ENCODE measurements at regions not wholly inside any gene's neighbourhood (a gene's known extent, or its start where the extent isn't known, plus 50 kb on each side); places are given as distances from the start of the nearest gene placed in this dataset.
"Not testable (repeated sequence)": the region's sequence is repeated elsewhere in the genome, so short reads cannot be mapped to it uniquely, and the experiment has no call there.

DNA sequence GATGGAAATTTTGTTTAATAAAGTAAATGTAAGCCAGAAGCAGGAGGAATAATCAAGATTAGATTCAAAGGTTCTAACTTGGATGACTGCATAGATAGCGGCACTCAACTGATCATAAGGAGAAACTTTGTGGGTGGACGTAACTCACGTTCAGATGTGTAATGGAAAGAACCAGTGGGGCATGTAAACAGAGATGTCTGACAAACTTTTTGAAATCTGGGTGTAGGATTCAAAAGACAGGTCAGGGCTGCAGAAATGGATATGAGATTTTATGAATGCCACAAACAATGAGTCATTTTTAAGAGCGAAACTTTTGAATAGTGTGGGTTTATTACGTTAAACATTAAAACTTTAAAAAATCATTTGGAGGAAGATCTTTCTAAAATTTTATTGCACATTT is 375.6 kb downstream of the GBA3 start:
- no peak for DNase-seq

DNA sequence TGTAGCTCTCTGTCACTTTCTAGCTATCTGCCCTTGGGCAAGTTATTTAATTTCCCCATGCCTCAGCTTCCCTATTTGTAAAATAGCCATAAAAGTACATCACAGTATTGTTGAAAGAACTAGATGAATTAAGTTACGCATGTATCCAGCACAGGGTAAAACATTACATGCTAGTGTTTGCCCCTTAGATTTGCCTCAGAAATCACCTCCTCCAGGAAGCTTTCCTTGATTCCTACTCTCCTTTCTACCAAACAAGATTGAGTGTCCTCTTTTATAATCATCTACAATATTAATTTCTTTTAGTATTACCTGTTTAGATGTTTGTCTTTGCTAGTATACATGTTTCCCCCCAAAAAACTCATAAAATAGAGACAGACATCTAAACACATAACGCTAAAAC is 369.5 kb downstream of the GBA3 start:
- DNase-seq, result no peak

DNA sequence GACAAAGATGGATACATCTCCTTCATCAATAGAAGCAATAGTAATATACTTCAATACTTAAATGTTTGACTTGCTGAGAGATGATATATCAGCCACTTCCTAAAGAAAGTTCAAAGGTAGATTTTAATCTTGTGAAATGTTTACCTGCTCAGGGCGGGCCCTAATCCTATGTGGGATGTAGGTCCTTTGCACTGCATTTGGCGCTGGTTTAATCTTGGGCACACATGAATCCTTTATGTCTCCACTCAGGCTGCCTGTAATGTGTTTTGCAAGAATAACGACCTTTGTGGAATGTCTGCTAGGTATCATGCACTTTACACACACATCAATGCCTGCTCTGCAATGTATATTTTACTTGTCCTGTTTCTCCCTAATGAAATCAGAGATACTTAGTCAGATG is 368.7 kb downstream of the GBA3 start:
- no peak for DNase-seq

DNA sequence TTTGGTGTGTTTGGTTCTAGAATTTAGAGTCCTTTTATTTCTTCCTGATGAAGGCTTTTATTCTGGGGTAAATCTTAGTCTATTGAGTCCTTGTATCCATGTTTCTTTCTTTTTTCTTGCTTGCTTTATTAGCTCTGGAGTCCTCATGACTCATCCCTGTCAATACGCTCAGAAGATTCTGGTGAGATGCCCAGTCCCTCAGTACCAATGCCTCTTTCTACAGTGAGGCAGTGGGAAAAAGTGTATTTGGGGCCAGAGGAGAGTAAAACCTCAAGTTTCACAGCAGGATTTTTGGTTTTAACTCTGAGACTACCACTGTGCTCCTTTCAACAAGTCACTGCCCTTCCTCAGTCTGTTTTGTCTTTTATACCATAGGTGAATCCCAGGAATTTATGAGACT is 368.0 kb downstream of the GBA3 start:
- no peak for DNase-seq

DNA sequence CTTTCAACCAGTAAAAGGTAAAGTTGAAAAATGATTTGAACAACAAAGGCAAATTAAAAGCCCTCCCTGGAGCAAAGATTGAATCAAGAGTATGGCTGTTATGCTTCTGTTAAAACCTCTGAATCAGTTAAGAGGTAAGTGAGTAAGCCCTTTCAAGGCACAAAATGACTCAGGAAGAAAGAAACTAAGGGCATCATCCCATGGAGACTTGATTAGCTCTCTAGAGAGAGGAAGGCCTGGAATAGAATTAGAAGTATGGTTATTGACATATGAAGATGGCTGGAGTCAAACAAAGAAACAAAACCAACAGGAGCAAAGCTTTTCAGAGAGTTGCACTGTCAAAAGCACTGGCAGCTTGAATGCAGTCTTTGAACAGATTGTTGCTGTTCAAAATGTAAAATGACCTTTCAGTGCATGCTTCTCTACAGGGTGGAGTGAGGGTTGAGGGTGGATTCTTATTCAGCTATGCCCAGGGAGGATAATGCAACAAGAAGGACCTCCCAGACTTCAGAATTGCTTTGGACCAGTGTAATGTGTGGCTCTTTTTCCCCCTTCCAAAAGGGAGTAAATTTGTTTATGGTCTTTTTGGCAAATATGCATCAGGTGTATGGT is 365.5 kb downstream of the GBA3 start:
- DNase-seq, result no peak

GRCh38 chr4:23041501-23041900 is 348.8 kb downstream of the GBA3 start:
- no peak for DNase-seq

GRCh38 chr4:23040539-23040938 is 347.8 kb downstream of the GBA3 start:
- DNase-seq, result no peak

DNA sequence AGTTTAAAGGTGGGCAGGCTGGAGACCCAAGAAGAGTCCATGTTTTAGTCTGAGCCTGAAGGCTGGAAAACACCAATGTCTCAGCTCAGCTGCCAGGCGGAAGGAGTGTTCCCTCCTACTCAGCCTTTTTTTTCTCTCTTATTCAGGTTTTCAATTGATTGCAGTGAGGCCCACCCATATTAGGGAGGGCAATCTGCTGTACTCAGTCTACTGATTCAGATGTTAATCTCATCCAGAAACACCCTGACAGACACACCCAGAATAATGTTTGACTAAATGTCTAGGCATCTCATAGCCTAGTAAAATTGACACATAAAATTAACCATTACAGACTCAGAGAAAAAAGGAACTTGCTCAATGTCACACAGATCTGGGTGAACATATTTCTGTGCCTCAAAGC is 347.1 kb downstream of the GBA3 start:
- no peak for DNase-seq

- no peak for DNase-seq
Observed at GRCh38 chr4:23038626-23039491, 346.1 kb downstream of the GBA3 start.

DNA sequence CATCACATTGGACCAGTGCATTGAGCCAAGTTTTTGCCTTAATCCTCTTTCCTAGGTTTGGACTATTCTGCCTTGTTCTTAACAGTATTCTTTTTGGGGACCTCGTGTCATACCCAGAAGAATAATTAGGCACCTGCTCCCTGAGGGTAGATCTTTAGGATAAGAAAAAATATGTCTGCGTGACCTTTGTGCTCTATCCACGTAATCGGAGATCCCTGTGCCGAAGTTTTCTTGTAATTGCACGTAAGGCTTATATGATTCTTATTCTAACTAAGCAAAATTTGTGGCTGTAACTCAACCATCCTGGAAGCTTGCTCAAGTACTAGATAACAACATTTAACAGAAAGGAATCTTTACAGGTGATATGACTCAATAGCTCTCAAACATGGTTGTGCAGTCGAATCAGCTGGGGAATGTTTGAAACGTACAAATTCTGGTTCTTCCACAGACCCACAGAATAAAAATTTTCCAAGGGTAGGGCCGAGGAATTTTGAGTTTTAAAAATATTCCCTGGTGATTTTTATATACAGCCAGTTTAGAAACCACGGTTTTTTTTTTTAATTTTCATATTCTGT is 344.3 kb downstream of the GBA3 start:
- no peak for DNase-seq

DNA sequence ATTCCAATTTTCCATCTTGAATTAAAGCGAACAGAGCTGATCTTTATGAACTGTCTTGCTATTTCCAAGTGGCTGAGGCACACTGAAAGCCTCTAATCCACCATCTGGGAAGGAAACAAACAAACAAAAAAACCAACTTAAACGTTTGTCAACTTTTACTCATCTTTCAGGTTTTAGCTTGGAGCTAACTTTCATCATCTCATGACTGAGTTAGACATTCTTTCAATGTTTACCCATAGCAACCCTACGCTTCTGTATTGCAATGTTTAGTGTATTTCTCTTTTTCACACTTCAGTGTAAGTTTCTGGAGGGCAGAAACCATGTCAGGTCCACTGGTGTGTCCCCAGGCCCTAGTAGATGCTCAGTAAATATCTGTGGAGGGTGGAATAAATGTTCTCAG is 343.8 kb downstream of the GBA3 start:
- DNase-seq, result no peak

GRCh38 chr4:23035521-23036056 is 342.9 kb downstream of the GBA3 start:
- no peak for DNase-seq

GRCh38 chr4:23034731-23035130 is 342.0 kb downstream of the GBA3 start:
- DNase-seq, result no peak

DNA sequence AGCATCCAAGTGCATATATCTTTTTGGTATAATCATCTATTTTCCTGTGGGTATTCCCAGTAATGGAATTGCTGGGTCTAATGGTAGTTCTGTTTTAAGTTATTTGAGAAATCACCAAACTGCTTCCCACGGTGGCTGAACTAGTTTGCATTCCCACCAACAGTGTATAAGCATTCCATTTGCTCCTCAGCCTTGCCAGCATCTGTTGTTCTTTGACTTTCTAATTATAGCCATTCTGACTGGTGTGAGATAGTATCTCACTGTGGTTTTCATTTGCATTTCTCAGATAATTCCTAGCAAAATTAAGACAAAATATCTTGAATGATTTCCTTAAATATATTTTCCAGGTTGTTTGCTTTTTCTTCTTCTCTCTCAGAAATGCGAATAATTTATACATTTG is 341.1 kb downstream of the GBA3 start:
- no peak for DNase-seq

- no peak for DNase-seq
Observed at GRCh38 chr4:23028875-23029274, 336.1 kb downstream of the GBA3 start.

DNA sequence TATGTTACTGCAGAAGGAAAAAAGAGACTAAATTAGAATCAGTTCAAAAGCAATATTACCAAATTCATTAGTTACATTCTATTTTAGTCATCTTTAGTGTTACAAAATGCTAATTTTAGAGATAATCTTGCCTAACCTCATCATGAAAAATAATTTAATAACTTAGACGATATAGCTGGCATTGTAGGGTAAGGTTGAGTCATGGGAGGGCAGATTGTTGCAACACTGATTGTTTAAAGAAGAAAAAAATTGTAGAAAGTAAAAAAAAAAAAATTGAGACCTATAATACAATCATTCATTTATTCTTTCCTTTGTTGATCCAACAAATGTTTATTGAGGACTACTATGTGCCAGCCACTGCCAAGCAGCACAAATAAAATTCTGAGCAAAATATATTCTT is 330.9 kb downstream of the GBA3 start:
- DNase-seq, result no peak

DNA sequence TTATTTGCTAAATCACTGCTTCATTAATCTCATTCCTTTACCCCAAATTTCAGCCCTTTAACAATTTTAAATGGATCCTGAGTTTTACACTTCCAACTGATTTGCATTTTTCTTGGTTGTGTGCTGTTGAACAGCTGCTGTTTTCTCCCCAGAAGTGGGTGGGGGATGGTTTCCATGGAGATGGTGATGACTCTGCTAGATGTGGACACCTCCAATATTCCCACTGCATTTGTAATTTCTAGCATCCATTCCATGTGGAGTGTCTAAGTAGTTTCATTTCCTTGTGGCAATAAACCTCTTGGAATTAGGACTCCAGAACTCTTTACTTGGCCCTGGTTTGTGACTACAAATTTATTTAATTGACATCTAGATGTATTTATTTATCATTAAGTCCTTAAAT is 330.4 kb downstream of the GBA3 start:
- DNase-seq, result no peak

GRCh38 chr4:23022032-23022431 is 329.3 kb downstream of the GBA3 start:
- DNase-seq, result no peak

- DNase-seq, result no peak
Observed at GRCh38 chr4:23021040-23021439, 328.3 kb downstream of the GBA3 start.

GRCh38 chr4:23020399-23020798 is 327.7 kb downstream of the GBA3 start:
- DNase-seq, result not testable (repeated sequence)

GRCh38 chr4:23016981-23017380 is 324.2 kb downstream of the GBA3 start:
- DNase-seq, result no peak

GRCh38 chr4:23015821-23016220 is 323.1 kb downstream of the GBA3 start:
- DNase-seq, result no peak

- no peak for DNase-seq
Observed at GRCh38 chr4:23009093-23009492, 316.4 kb downstream of the GBA3 start.

DNA sequence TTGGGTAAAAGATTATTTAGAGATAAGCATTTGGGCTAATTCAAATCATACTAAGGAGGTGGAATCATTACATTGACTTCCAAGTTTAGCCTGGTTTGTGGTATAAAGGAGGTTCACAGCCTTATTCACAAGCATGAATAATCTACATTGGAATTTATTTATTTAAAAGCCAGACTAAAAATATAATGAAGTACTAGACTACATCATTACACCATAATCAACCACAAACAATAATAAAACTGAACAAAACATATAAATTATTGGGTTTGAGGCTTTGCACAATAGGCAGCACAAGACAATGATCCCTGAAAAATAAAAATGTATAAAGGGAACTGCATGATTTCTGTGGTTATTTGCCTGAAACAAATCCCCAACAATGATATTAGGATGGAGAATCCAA is 314.0 kb downstream of the GBA3 start:
- DNase-seq, result no peak
